Panc1 (cell line): ENCODE measurements at regions not wholly inside any gene's neighbourhood (a gene's known extent, or its start where the extent isn't known, plus 50 kb on each side); places are given as distances from the start of the nearest gene placed in this dataset.
"Not testable (repeated sequence)": the region's sequence is repeated elsewhere in the genome, so short reads cannot be mapped to it uniquely, and the experiment has no call there.

Experiments
- ATAC-seq: fragments of 200-7000 bp; cut with Tn5 transposase; 2 replicates; pipeline ENCODE4 v1.9.1; 2020; ENCODE audit warnings: mild to moderate bottlenecking, moderate library complexity
- BruUV-seq: library from RNA; stranded (reverse); fragments of 400-500 nt; replicated peaks from 2 replicates; lab custom pipeline; 2021; lab: Mats Ljungman, UMichigan
- CTCF ChIA-PET: fragments of 300-600 bp; sonication (Branson Sonifier 250); formaldehyde crosslinking; loops from one replicate; lab custom pipeline; 2022; ENCODE audit warnings: antibody characterized with exemption; lab: Charles Lee
- POLR2A ChIA-PET: fragments of 300-600 bp; sonication (Branson Sonifier 250); formaldehyde crosslinking; loops from one replicate; lab custom pipeline; 2022; ENCODE audit warnings: antibody characterized with exemption; lab: Charles Lee
- DNase-seq: peaks from one replicate; pipeline ENCODE4 v3.0.0-alpha.2; 2010; ENCODE audit warnings: low read depth, low spot score
- H3K27ac ChIP-seq: 2 replicates; pipeline ENCODE4 v1.5.1; 2011; ENCODE audit warnings: mild to moderate bottlenecking, low read length, inconsistent platforms
- H3K27me3 ChIP-seq: fragments of 200-500 bp; sonication (Bioruptor generic); 2 replicates; pipeline ENCODE4 v1.6.0; 2014; ENCODE audit warnings: low read length, inconsistent platforms; ENCODE audit not compliant: control insufficient read depth, insufficient read depth
- H3K36me3 ChIP-seq: fragments of 200-500 bp; sonication (Bioruptor generic); 2 replicates; pipeline ENCODE4 v1.5.1; 2014; ENCODE audit warnings: inconsistent platforms, mild to moderate bottlenecking, low read length, moderate library complexity; ENCODE audit not compliant: control insufficient read depth, insufficient read depth
- H3K4me1 ChIP-seq: 2 replicates; pipeline ENCODE4 v1.5.1; 2011; ENCODE audit warnings: inconsistent platforms, mild to moderate bottlenecking, low read length, moderate library complexity; ENCODE audit not compliant: control insufficient read depth, insufficient read depth
- H3K4me3 ChIP-seq, 2 experiments: 2 replicates each; pipeline ENCODE4 v1.5.1; 2011 to 2012; ENCODE audit warnings: low read depth in 2 of 2, low read length in 2 of 2, mild to moderate bottlenecking in 2 of 2, inconsistent platforms in 1 of 2, moderate library complexity in 1 of 2
- H3K9me3 ChIP-seq: fragments of 200-500 bp; sonication (Bioruptor generic); 2 replicates; pipeline ENCODE4 v1.5.1; 2014; ENCODE audit warnings: low read depth, mild to moderate bottlenecking, inconsistent platforms, low read length, moderate library complexity; ENCODE audit not compliant: control insufficient read depth, insufficient read depth
- POLR2AphosphoS5 ChIP-seq: IDR thresholded peaks from 2 replicates; pipeline ENCODE4 v1.6.1; 2012; ENCODE audit warnings: mild to moderate bottlenecking, low read depth, low read length, moderate library complexity
- REST ChIP-seq, 2 experiments: IDR thresholded peaks; 2 replicates each; pipeline ENCODE4 v1.6.1; 2011 to 2012; ENCODE audit warnings: low read depth in 2 of 2, control low read depth in 1 of 2, low read length in 1 of 2, mild to moderate bottlenecking in 1 of 2, moderate library complexity in 1 of 2; ENCODE audit not compliant: insufficient read depth in 1 of 2
- SIN3A ChIP-seq: IDR thresholded peaks from 2 replicates; pipeline ENCODE4 v1.6.1; 2012; ENCODE audit warnings: low read depth, mild to moderate bottlenecking, low read length, moderate library complexity, borderline replicate concordance; ENCODE audit not compliant: insufficient read depth
- TCF7L2 ChIP-seq: IDR thresholded peaks from 2 replicates; pipeline ENCODE4 v1.6.1; 2011; ENCODE audit warnings: mild to moderate bottlenecking, low read depth, low read length, inconsistent platforms
- in situ Hi-C: cut with HindIII; loops from 2 replicates; pipeline ENCODE4 v1.10.0; 2016; ENCODE audit warnings: low sequenced_read_pairs, low pct_unique_long_range_greater_than_20kb
- intact Hi-C: fragments of 100-400 bp; cut with micrococcal nuclease; formaldehyde crosslinking; loops from one replicate; pipeline ENCODE4 v1.10.0; 2022; ENCODE audit not compliant: unreplicated experiment
- TF ChIP-seq, protein P1 (sequence below): fragments of 450-650 bp; IDR thresholded peaks from 2 replicates; pipeline ENCODE4 v1.5.1; 2017; ENCODE audit warnings: mild to moderate bottlenecking

DNA sequence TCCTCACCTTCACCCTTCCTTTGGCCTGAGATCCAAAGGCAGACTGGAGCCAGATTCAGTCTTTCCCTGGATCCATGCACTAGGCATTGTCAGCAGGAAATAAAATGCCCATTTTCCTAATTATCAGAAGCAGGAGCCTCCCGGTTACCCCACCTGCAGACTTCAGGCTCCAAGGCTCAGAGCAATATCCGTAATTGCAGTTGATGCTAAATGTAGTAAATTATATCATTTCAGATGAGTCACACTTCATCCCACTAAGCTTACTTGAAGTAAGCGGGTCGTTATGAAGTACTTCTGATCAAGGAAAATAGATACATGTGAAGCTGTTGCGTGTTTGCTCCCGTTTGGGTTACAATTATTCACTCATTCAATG, 110.7 kb upstream of the SFSWAP start:
- BruUV-seq, result no TSS peak
- H3K36me3 ChIP-seq, result no peaks in the 10 kb centered on the region
- no peak overlapping the region for H3K4me3 ChIP-seq
- no peaks in the 10 kb centered on the region for H3K4me1 ChIP-seq
- no peak for TF ChIP-seq REST (IDR thresholded peaks at IDR 0.05; ENCODE audit: insufficient read depth in 1 of 2, low read depth in 2 of 2, low read length in 1 of 2)
- no peak for TF ChIP-seq SIN3A
- TF ChIP-seq, protein P1, sequence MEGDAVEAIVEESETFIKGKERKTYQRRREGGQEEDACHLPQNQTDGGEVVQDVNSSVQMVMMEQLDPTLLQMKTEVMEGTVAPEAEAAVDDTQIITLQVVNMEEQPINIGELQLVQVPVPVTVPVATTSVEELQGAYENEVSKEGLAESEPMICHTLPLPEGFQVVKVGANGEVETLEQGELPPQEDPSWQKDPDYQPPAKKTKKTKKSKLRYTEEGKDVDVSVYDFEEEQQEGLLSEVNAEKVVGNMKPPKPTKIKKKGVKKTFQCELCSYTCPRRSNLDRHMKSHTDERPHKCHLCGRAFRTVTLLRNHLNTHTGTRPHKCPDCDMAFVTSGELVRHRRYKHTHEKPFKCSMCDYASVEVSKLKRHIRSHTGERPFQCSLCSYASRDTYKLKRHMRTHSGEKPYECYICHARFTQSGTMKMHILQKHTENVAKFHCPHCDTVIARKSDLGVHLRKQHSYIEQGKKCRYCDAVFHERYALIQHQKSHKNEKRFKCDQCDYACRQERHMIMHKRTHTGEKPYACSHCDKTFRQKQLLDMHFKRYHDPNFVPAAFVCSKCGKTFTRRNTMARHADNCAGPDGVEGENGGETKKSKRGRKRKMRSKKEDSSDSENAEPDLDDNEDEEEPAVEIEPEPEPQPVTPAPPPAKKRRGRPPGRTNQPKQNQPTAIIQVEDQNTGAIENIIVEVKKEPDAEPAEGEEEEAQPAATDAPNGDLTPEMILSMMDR, result no peak
- no peak for TF ChIP-seq TCF7L2
- no peak for TF ChIP-seq POLR2AphosphoS5
- CTCF ChIA-PET, result no interaction called here
- in situ Hi-C loops (no loop called here), intact Hi-C loops (no loop called here)
- no peak for ATAC-seq
- no peaks in the 10 kb centered on the region; the same call in 1 of the 2 replicates for H3K27me3 ChIP-seq
- POLR2A ChIA-PET, result no interaction called here
- H3K27ac ChIP-seq, result no peak overlapping the region
- H3K9me3 ChIP-seq, result no peaks in the 10 kb centered on the region
- DNase-seq, result no peak

- H3K36me3 ChIP-seq, H3K27me3 ChIP-seq, intact Hi-C loops, H3K4me3 ChIP-seq, DNase-seq, H3K4me1 ChIP-seq, CTCF ChIA-PET, H3K27ac ChIP-seq, H3K9me3 ChIP-seq, in situ Hi-C loops, BruUV-seq, ATAC-seq, POLR2A ChIA-PET: not testable (repeated sequence)
Observed at GRCh38 chr12:131601499-131601898, 109.4 kb upstream of the SFSWAP start.

DNA sequence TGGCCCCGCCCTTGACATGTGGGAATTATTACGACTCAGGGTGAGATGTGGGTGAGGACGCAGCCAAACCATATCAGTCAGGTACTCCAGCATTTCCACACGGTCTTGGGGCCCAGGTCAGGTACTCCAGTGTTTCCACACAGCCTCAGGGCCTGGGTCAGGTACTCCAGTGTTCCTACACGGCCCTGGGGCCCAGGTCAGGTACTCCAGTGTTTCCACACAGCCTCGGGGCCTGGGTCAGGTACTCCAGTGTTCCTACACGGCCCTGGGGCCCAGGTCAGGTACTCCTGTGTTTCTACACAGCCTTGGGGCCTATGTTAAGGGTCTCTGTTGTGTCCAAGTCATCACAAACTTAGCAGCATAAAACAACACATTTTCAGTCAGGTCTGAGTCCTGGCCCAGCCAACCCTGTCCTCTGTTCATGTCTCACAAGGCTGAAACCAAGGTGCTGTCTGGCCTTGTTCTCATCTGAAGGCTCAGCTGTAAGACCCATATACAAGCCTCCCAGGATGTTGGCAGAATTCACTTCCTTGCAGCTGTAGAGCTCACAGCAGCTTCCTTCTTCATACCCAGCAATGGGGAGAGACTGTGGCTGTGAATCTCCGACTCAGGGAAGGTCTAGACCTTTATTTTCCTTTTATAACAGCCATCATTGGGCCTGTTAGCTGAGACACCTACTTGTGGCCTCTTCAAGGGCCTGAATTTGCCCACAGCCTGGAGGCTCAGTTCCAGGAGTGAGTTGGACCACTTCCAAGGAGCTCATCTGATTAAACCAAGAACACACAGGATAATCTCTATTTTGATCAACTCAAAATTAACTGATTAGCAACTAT, 107.6 kb upstream of the SFSWAP start:
- Histone ChIP-seq H3K27ac (no peak overlapping the region), H3K9me3 (no peaks in the 10 kb centered on the region), H3K4me1 (no peaks in the 10 kb centered on the region), H3K36me3 (no peaks in the 10 kb centered on the region), H3K27me3 (peaks cover 7% of the 10 kb centered on the region), H3K4me3 (no peak overlapping the region)
- intact Hi-C loops, result no loop called here
- no peak for ATAC-seq
- ChIA-PET CTCF (interaction anchor here (0.6 kb wide), 1 partner anchor 228 kb away, joined by 3 read pairs; no protein-coding TSS in a partner anchor), POLR2A (no interaction called here)
- no TSS peak for BruUV-seq
- in situ Hi-C loops, result no loop called here
- TF ChIP-seq POLR2AphosphoS5, result no peak
- TF ChIP-seq TCF7L2, result no peak
- no peak for TF ChIP-seq SIN3A
- TF ChIP-seq REST (IDR thresholded peaks at IDR 0.05; ENCODE audit: insufficient read depth in 1 of 2, low read depth in 2 of 2, low read length in 1 of 2), result no peak
- TF ChIP-seq, protein P1, result no peak
- DNase-seq, result no peak
